Embryonic facial prominence (tissue), 1 donor: ENCODE measurements at regions not wholly inside any gene's neighbourhood (a gene's known extent, or its start where the extent isn't known, plus 50 kb on each side); places are given as distances from the start of the nearest gene placed in this dataset.

Source experiments
- DNase-seq: peaks from one replicate; pipeline ENCODE4 v3.0.0-alpha.2; 2016; ENCODE audit errors: extremely low spot score

DNA sequence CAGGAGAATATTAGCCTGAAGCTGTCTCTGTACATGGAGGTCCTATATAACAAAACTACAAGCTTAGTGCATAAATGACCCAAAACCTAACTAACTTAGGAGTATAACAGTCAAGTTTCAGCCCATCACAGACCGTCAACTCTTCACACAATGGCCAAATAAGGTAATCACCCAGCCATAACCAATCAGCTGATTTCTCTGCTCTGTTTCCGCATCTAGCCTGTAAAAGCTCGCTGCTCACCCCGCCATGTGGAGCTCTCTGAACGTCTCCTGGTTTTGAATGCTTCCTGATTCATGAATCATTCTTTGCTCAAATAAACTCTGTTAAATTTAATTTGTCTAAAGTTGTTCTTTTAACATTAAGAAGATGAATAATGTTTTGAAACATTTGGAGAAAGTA is 593.6 kb downstream of the TMX3 start:
- DNase-seq, result no peak

DNA sequence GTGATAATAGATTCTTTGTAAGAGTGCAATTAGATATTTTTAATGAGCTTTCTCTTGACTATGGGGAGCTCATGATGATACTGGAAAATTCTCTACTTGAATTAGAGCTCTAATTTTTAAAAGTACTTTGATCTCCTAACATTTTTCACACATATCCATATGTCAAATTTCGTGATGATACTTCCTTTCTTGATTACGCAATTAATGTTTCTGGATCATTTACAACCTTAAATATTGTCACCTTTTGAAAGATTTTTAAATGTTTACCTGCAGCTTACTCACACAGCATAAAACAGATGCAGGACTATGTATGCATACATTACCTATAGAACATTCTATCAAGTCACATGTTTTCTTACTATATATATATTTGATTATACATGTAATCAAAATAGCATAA is 598.5 kb upstream of the DSEL start:
- DNase-seq, result no peak

DNA sequence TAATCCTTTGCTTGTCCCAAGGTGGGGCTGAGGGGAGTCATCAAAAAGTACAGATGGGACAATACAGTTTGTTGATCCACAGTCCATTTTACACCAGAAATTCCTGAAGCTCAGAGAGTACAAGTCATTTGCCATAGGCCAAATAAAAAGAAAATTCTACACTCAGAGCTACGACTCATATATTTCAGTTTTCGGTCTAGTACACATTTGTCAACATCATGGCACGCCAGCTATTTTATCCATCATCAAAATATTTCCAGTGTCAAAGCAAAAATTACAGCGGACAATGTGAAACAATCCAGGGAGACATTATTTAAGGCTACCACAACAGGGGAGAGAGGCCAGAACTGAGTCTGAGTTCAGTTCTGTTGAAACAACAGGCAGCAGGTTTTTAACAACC is 587.5 kb upstream of the DSEL start:
- DNase-seq, result no peak

DNA sequence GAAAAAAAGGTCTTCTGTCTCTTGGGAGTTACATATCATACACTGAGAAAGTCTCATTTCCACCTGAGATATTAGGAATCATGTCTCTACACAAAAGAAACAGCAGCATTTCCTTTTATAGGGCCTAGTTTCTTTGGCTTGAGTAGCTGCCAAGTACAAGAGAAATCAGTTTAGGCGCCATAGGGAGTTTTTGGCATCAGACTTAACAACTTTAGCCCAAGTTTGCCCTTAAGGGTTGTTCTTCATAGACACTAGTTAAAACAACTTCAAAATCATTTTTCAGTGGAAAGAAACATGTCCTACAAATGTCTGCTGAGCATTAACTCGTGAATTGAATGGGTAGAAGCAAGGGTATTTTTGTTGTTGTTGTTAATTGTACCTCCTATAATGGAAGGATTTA is 587.0 kb upstream of the DSEL start:
- no peak for DNase-seq

DNA sequence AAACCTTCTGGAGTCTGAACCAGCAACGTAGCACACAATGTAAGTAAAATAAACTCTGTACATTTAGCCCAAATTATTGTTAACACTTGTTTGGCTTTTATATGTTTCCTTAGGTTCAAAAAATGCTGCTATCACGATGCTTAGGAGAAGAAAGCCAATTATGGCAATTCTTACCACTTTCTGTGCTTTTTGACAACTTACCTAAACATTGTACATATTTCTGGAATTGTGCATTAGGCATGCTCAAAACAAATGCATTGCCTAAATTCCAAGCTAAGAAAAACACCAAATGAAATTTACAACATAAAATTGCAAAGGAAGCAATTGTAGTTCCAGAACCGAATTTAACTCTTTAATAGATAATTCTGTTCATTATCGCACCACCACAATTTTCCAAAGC is 585.6 kb upstream of the DSEL start:
- DNase-seq, result no peak

DNA sequence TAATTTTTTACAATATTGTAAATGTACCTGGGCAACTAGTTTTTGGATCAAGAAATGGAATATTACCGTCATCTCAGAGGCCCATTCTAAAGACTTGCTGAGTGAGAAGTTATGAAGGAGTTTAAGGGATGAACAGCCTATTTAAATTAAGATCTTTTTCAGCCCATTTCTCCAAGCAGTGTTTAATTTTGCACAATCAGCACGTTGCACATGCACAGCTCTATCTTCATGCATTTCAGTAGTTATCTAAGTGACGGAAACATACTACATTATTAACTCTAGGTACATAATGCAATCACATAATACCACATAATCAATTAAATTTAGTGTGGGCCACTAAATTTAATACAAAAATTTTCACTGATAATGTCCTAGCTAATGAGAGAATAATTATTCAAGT is 582.1 kb upstream of the DSEL start:
- no peak for DNase-seq

DNA sequence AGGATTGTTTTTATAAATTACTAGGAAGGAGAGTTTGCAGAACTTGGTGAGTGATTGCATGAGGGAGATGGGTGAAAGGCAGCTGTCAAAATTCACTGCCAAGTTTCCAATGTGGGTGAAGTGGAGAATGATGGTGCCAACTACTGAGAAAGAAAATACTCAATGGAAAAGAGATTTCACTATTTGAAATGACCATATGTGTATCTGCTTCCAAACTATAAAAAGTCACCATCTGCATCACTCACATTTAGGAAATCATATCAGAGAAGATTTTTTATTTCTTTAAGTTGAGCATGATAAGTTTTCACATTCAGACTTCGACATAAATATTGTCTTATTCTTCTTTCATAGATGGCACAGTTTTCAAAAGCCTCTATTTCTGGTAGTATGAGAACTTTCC is 570.0 kb upstream of the DSEL start:
- no peak for DNase-seq

DNA sequence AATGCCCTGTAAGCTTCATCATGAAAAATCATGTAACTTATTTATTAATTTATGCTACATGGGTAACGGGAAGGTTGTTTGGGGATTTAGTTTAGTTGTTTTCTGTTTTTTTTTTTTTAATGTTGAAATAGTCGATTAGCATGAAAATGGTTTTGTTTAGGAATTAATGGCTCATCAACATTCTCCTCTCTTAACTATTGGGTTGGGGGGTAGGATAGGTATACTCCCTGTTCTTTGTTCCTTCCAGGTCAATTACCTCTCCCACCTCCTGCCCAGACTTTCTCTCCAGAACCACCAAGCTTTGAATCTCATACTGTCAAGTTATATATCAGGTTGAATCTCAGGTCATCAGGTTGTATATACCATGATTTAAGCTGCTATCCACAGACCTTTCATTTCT is 568.7 kb upstream of the DSEL start:
- DNase-seq, result no peak

DNA sequence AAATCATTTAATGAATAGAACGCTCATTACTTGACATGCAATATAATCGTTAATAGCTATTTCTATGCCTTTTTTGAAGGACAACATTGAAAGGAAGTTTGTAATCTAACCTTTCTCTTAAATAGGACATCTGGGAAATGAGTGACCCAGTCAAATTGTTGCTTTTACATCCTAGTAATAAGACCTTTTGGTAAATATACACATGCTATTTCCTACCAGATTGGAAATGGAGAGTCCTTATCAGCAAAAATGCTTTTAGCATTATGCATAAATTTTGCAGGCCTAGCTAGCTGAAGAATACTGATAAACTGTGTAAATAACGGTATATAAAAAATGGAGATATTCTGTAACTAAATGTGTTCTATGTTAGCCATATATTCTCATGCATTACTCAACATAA is 567.3 kb upstream of the DSEL start:
- no peak for DNase-seq

DNA sequence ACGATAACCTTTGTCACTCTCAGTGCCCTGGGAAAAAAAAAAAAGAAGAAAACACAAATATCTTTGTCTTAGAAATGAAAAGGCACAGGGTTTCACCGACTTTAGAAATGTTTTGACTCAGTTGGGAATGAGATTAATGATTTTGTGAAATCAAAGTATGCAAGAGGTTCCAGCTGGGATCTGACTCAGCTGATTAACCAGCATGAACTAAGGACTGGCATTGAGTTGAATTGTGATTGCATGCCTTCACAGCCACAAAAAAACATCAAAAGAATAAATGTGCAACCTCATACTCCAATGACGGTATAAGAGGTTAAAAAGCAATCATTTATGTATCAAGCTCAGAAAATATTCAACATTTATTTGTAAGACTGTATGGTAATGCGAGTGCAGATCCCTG is 566.6 kb upstream of the DSEL start:
- no peak for DNase-seq

DNA sequence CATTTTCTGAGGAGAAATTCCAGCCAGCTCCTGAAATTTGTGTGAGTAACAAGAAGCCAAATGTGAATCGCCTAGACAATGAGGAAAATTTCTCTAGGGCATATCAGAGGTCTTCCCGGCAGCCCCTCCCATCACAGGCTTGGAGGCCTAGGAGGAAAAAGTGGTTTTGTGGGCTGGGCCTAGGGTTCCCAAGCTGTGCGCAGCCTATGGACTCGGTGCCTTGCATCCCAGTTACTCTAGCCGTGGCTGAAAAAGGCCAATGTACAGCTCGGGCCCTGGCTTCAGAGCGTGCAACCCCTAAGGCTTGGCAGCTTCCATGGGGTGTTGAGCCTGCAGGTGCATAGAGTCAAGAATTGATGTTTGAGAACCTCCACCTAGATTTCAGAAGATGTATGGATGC is 556.2 kb upstream of the DSEL start:
- no peak for DNase-seq

DNA sequence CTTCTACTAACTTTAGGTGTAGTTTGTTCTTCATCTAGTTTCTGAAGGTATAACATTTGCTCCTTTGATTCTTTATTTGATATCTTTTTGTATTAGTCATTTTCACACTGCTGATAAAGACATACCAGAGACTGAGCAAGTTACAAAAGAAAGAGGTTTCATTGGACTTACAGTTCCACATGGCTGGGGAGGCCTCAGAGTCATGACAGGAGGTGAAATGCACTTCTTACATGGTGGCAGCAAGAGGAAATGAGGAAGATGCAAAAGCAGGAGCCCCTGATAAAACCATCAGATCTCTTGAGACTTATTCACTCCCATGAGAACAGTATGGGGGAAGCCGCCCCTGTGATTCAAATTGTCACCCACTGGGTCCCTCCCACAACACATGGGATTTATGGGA is 544.4 kb upstream of the DSEL start:
- no peak for DNase-seq

DNA sequence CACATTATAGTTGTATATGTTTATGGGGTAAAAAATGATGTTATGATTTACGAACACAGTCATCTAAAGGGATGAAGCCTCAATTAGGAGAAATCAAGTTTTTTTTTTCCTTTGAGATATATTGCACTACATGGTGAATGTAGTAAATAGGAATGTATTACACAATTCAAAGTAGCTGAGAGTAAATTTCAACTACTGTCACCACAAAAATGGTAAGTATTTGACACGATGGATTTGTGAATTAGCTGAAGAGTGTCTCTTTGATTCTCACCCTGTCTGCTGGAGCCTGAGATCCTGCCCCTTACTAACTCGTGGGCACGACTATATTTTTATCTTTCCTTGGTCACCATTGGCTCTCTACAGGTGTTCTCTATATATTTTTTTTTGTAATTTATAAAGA is 540.4 kb upstream of the DSEL start:
- no peak for DNase-seq

DNA sequence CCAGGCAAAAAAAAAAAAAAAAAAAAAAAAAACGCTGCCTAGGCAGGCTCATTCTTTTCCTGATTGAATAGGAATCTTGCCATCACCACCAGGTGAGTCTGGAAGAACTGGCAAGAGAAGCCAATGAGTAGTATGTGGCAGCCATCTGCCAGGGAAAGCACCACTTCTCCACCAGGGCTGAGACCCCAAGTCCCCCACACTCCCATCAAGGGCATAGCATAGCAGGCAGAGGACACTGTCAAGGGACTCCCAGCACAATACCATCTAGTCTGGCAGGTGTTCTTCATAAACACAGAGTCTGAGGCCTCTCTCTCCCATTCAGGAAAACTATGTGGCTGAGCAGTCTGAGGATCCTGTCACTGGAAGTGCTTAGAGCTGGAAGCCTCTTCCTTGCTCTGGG is 538.1 kb upstream of the DSEL start:
- DNase-seq, result no peak

DNA sequence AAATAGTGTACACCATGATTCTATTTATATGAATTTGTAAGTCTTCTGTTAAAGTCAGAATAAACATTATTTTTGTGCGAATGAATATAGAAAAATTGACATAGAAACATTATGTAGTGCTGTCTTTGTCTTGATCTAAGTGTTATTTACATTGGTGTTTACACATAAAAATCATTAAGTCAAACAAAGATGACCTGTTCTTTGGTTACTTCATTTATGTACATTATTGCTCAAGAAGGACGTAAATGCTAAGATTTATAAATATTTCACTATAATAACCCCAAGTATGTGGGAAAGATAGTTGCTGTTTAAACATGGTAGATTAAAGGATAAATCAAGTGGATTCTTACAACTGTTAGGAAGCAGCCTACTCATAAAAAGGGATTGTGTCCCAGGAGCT is 536.8 kb upstream of the DSEL start:
- no peak for DNase-seq

DNA sequence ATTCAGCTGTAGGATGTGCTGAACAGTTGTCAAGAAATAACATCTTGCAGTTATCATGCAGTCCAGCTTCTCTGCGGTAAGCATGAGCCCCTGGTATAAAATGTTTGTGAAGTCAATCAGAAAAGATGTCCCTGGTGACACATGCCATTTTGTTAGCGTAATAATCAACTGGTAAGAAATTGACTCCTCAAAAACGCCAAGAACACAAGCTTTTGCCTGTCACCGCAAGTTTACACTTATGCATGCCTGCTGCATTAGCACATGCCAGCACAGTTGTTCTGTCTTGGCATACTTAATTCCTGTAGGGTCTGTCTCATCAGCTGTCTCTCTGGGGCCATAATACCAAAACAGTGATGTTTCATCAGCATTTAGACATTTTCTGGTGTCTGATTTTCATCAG is 524.8 kb upstream of the DSEL start:
- DNase-seq, result no peak

DNA sequence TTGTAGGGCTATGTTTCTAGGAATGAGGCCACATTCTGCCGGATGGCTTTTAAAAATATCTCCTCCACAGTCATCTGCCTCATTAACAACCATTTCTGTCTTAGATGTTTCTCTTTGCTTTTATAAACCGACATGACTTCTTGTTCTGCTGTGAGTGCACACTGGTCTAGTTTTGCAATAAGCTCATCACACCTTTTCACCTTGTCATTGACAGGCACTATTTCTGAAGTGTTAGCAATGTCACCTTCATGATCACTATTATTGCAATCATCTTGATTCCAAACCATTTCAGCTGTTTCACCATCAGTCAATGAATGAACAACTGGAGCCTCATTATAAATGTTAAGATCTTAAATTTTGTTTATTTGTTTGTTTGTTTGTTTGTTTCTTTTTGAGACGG is 523.7 kb upstream of the DSEL start:
- no peak for DNase-seq

DNA sequence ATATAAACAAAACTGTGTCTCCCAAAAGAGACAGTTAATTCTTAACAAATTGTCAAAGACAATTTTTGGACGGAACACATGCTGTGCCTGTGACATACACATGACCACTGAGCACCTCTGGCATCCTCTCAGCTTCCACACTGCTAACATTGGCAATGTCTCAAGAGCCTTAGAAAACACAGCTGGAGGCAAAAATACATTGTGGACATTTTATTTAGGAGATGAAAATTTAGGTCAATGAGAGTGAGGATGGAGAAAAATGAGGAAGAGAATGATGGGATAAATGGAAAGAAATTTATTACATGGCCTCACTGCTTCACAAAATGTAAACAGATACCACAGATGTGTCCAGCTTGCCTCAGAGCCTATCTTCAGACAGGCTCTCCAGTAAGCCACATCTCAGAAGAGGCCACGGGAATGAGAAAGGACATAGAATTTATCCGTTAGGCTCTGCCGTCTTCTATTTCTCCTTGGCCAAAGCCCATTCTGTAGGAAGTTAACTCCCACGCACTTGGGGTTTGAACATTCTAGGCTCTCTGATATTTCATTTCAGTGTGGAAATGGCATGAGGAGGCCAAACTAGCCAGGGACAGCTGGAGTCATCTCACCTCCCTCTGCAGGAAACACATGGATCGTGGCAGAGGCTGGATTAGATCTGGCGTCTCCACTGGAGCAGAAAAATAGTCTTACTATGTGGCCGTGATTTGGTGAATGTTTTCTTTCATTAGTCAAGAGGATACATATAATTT is 519.4 kb upstream of the DSEL start:
- no peak for DNase-seq

DNA sequence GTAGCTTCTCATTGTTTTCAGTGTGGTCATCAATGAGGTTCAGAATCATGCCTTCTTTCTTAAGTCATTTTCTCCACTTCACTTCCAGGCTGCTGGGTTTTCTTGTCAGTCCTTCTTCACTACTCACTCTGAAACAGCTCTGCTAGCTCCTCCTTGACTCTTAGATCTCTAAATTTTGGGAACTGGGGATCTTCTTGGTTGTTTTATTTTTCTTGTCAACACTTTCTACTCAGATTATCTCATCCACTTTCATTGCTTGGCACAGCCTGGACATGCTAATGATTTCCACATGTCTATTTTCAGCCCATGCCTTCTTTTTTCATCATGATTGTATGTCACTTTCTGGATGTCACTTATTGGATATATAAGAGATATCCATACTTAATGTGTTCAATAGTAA is 517.8 kb upstream of the DSEL start:
- DNase-seq, result no peak

DNA sequence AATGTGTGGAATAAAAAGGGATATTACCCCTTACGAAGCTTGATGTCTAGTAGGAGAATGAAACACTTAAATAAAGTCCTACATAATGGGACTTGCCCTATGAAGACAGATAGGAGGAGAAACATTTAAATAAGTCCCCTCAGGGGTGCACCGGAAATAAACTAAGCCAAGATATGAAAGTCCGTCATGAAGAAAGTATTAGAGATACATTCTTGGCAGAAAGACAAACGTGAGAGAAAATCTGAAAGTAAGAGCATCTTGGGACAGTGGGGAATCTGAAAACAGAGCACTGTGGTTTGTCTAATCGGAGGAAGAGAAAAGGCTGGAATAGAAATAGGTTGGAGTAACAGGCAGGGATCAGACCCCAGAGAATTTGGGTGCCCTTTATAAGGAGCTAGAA is 516.9 kb upstream of the DSEL start:
- no peak for DNase-seq

DNA sequence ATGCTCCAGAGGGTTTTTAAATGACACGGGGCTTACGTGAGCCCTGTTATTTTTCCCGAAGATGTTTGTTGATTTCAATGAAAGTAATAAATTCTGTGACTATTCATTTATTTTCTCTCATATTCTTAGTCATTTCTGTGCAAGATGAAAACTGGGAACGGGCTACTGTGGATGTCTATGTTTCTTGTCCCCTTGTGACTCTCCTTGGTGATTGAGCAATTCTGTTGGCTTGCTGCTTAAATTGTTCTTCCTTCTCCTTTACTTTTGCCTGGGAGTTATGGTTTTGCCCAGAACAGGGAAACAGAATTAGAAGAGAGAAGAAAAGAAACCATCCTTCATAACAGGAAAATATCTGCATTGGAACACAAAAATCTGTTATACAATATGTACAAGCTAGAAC is 508.2 kb upstream of the DSEL start:
- no peak for DNase-seq

DNA sequence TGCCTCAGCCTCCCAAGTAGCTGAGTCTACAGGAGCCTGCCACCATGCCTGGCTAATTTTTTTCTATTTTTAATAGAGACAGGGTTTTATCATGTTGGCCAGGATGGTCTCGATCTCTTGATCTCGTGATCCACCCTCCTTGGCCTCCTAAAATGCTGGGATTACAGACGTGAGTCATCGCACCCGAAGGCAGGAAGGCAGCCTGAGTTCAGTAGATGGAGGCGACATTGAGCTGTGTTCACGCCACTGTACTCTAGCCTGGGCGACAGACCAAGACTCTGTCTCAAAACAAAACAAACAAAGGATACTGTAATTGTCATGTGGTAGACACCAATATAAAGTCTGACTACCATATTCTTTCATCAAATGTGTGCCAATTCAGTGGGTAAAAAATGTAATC is 500.9 kb upstream of the DSEL start:
- DNase-seq, result no peak

DNA sequence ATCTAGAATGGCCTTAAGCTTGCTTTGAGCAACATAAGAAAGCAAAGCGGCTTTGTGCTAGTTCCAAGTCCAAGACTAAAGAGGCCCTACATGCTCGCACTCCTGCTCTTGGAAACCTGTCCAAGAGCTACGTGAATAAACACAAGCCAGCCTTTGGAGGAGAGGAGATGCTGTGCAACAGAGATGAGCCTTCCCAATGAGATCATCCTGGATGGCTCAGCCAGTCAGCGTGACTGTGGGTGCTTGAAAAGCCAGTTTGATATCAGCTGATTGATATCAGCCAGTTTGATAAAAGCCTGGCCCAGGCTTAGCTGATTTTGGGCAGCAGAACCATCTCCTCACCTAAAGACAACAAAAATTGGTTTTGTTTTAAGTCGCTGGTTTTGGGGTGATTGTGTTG is 481.0 kb upstream of the DSEL start:
- DNase-seq, result no peak

DNA sequence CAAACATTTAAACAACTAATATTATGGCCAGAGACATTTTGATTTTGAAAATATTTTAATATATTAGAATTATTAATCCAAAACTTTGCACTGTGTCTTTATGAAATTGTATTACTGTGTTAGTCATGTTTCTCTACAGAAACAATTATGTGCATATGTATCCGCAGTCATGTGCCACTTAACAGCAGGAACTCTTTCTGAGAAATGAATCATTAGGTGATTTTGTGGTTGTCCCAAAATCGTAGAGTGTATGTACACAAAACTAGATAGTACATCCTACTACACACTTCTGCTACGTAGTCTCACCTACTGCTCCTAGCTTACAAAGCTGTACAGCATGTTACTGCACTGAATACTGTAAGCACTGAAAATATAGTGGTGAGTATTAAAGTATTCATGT is 479.2 kb upstream of the DSEL start:
- no peak for DNase-seq

DNA sequence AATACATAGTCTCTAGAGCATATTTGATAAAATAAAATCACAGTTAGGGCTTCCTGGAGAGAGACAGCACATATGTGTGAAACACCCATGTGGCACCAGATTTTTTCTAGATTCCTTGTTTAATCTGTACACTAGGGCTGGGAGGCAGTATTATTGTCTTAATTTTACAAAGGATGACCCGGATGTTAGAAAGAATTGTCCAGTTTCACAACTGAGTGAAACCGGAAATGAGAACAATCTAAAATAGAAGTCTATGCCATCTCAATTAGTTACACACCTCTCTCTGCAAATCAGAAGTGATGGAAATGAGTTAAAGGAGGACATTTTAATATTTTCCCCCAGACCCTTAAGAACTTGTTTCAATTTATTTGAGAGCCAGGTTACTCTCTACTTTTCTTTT is 463.7 kb upstream of the DSEL start:
- DNase-seq, result no peak
